HEK293 (cell line): ENCODE measurements at regions not wholly inside any gene's neighbourhood (a gene's known extent, or its start where the extent isn't known, plus 50 kb on each side); places are given as distances from the start of the nearest gene placed in this dataset.
"Not testable (repeated sequence)": the region's sequence is repeated elsewhere in the genome, so short reads cannot be mapped to it uniquely, and the experiment has no call there.

ENCODE experiments used
- CTCF ChIA-PET: fragments of 350-600 bp; formaldehyde crosslinking; extraction: SDS; loops from one replicate; lab custom pipeline; 2021; ENCODE audit warnings: antibody characterized with exemption; lab: Yijun Ruan, JAX
- POLR2A ChIA-PET: fragments of 300-600 bp; formaldehyde crosslinking; extraction: SDS; loops from one replicate; lab custom pipeline; 2020; ENCODE audit warnings: antibody characterized with exemption, inconsistent platforms; lab: Yijun Ruan, JAX
- H3K27ac ChIP-seq: fragments of 200-500 bp; sonication (Bioruptor generic); 2 replicates; pipeline ENCODE4 v1.5.1; 2014; ENCODE audit warnings: low read depth, low read length, control low read depth, inconsistent platforms; ENCODE audit errors: extremely low read depth
- H3K36me3 ChIP-seq, 2 experiments: fragments of 200-500 bp in 1 of 2; sonication (Bioruptor generic) in 1 of 2; 1 replicate in 1 of 2; 2 replicates in 1 of 2; pipeline ENCODE4 v1.5.1; 2014 to 2017; ENCODE audit warnings: inconsistent platforms in 2 of 2, low read length in 2 of 2; ENCODE audit not compliant: control insufficient read depth in 2 of 2, insufficient read depth in 1 of 2
- H3K4me1 ChIP-seq: fragments of 200-500 bp; sonication (Bioruptor generic); 2 replicates; pipeline ENCODE4 v1.5.1; 2014; ENCODE audit warnings: mild to moderate bottlenecking, low read length, inconsistent platforms; ENCODE audit not compliant: control insufficient read depth, insufficient read depth
- H3K4me3 ChIP-seq: 2 replicates; pipeline ENCODE4 v1.5.1; 2011; ENCODE audit warnings: low read depth, mild to moderate bottlenecking, control low read depth, low read length, moderate library complexity
- H3K9me3 ChIP-seq: fragments of 200-500 bp; sonication (Bioruptor generic); 2 replicates; pipeline ENCODE4 v1.5.1; 2014; ENCODE audit warnings: low read depth, low read length, inconsistent platforms; ENCODE audit not compliant: control insufficient read depth, insufficient read depth
- BCL11A ChIP-seq: fragments of 450-650 bp; formaldehyde crosslinking; IDR thresholded peaks from 2 replicates; pipeline ENCODE4 v1.5.1; 2016; ENCODE audit warnings: low read depth, missing biosample characterization, missing genetic modification characterization
- GLIS2 ChIP-seq: fragments of 450-650 bp; formaldehyde crosslinking; IDR thresholded peaks from 2 replicates; pipeline ENCODE4 v1.5.1; 2016; ENCODE audit warnings: missing biosample characterization, missing genetic modification characterization
- OSR2 ChIP-seq: fragments of 450-650 bp; formaldehyde crosslinking; IDR thresholded peaks from 2 replicates; pipeline ENCODE4 v1.5.1; 2016; ENCODE audit warnings: missing biosample characterization, missing genetic modification characterization
- SP2 ChIP-seq: fragments of 450-650 bp; formaldehyde crosslinking; IDR thresholded peaks from 2 replicates; pipeline ENCODE4 v1.5.1; 2016; ENCODE audit warnings: missing biosample characterization, missing genetic modification characterization
- SP3 ChIP-seq: fragments of 450-650 bp; formaldehyde crosslinking; IDR thresholded peaks from 2 replicates; pipeline ENCODE4 v1.5.1; 2016; ENCODE audit warnings: missing biosample characterization, missing genetic modification characterization
- ZBTB20 ChIP-seq: fragments of 450-650 bp; formaldehyde crosslinking; IDR thresholded peaks from 2 replicates; pipeline ENCODE4 v1.5.1; 2016; ENCODE audit warnings: missing biosample characterization, missing genetic modification characterization
- ZEB2 ChIP-seq: fragments of 450-650 bp; formaldehyde crosslinking; IDR thresholded peaks from 2 replicates; pipeline ENCODE4 v1.5.1; 2016; ENCODE audit warnings: missing biosample characterization, missing genetic modification characterization
- ZNF140 ChIP-seq: fragments of 450-650 bp; formaldehyde crosslinking; IDR thresholded peaks from 2 replicates; pipeline ENCODE4 v1.5.1; 2016; ENCODE audit warnings: missing biosample characterization, missing genetic modification characterization
- ZNF157 ChIP-seq: fragments of 450-650 bp; formaldehyde crosslinking; IDR thresholded peaks from 2 replicates; pipeline ENCODE4 v1.5.1; 2016; ENCODE audit warnings: missing biosample characterization, missing genetic modification characterization
- ZNF335 ChIP-seq: fragments of 450-650 bp; formaldehyde crosslinking; conservative IDR thresholded peaks from 2 replicates; pipeline ENCODE4 v1.5.1; 2016; ENCODE audit warnings: missing biosample characterization, missing genetic modification characterization
- ZNF391 ChIP-seq: fragments of 450-650 bp; formaldehyde crosslinking; IDR thresholded peaks from 2 replicates; pipeline ENCODE4 v1.5.1; 2016; ENCODE audit warnings: low read depth, missing biosample characterization, missing genetic modification characterization, borderline replicate concordance
- ZNF521 ChIP-seq: fragments of 450-650 bp; formaldehyde crosslinking; IDR thresholded peaks from 2 replicates; pipeline ENCODE4 v1.5.1; 2017; ENCODE audit warnings: missing biosample characterization, mild to moderate bottlenecking, missing genetic modification characterization
- ZNF530 ChIP-seq: fragments of 450-650 bp; formaldehyde crosslinking; IDR thresholded peaks from 2 replicates; pipeline ENCODE4 v1.5.1; 2016; ENCODE audit warnings: low read depth, missing biosample characterization, missing genetic modification characterization
- ZNF624 ChIP-seq: fragments of 450-650 bp; formaldehyde crosslinking; IDR thresholded peaks from 2 replicates; pipeline ENCODE4 v1.5.1; 2017; ENCODE audit warnings: missing biosample characterization, missing genetic modification characterization
- ZNF629 ChIP-seq: fragments of 450-650 bp; formaldehyde crosslinking; IDR thresholded peaks from 2 replicates; pipeline ENCODE4 v1.5.1; 2017; ENCODE audit warnings: missing biosample characterization, missing genetic modification characterization
- ZNF768 ChIP-seq: fragments of 450-650 bp; formaldehyde crosslinking; IDR thresholded peaks from 2 replicates; pipeline ENCODE4 v1.5.1; 2018; ENCODE audit warnings: missing biosample characterization, mild to moderate bottlenecking, missing genetic modification characterization
- TF ChIP-seq, protein P1 (sequence below): fragments of 450-650 bp; formaldehyde crosslinking; IDR thresholded peaks from 2 replicates; pipeline ENCODE4 v1.5.1; 2016; ENCODE audit warnings: missing biosample characterization, missing genetic modification characterization, borderline replicate concordance
- TF ChIP-seq, protein P2 (sequence below): fragments of 450-650 bp; formaldehyde crosslinking; IDR thresholded peaks from 2 replicates; pipeline ENCODE4 v1.5.1; 2017; ENCODE audit warnings: missing biosample characterization, mild to moderate bottlenecking, missing genetic modification characterization, moderate library complexity
- TF ChIP-seq, protein P3 (sequence below): fragments of 450-650 bp; formaldehyde crosslinking; IDR thresholded peaks from 2 replicates; pipeline ENCODE4 v1.5.0; 2017; ENCODE audit warnings: missing biosample characterization, missing genetic modification characterization, borderline replicate concordance

DNA sequence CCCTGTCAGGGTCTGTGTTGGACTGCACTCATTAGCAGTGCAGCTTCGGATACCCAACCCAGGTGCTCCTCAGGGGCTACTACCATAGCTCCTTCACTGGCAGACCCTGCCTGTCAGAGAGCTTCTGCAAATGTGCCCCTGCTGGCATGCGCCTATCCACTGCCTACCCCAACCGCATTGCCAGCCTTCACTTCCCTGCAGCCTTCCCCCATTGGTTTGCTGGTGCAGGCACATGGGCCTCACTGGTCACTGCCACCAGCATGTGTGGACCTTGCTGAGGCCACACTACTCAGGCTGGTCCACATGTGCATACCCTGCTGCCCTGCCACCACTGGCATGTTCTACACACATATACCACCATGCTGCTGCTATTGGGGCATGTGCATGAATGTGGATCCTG is 72.5 kb upstream of the MAGEH1 start:
- CTCF ChIA-PET = interaction anchor here (0.5 kb wide), 1 partner anchor 76 kb away, joined by 4 read pairs; no protein-coding TSS in a partner anchor
- TF ChIP-seq ZNF391 (tag by site-specific recombination) (no peak), BCL11A (tag by site-specific recombination) (no peak), ZNF157 (no peak), ZNF335 (no peak), ZNF140 (tag by site-specific recombination) (no peak), ZNF629 (tag by site-specific recombination) (no peak), ZBTB20 (tag by site-specific recombination) (no peak), SP3 (tag by site-specific recombination) (no peak), ZNF521 (no peak)
- TF ChIP-seq, protein P1, sequence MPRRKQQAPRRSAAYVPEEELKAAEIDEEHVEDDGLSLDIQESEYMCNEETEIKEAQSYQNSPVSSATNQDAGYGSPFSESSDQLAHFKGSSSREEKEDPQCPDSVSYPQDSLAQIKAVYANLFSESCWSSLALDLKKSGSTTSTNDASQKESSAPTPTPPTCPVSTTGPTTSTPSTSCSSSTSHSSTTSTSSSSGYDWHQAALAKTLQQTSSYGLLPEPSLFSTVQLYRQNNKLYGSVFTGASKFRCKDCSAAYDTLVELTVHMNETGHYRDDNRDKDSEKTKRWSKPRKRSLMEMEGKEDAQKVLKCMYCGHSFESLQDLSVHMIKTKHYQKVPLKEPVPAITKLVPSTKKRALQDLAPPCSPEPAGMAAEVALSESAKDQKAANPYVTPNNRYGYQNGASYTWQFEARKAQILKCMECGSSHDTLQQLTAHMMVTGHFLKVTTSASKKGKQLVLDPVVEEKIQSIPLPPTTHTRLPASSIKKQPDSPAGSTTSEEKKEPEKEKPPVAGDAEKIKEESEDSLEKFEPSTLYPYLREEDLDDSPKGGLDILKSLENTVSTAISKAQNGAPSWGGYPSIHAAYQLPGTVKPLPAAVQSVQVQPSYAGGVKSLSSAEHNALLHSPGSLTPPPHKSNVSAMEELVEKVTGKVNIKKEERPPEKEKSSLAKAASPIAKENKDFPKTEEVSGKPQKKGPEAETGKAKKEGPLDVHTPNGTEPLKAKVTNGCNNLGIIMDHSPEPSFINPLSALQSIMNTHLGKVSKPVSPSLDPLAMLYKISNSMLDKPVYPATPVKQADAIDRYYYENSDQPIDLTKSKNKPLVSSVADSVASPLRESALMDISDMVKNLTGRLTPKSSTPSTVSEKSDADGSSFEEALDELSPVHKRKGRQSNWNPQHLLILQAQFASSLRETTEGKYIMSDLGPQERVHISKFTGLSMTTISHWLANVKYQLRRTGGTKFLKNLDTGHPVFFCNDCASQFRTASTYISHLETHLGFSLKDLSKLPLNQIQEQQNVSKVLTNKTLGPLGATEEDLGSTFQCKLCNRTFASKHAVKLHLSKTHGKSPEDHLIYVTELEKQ = no peak
- TF ChIP-seq, protein P2, sequence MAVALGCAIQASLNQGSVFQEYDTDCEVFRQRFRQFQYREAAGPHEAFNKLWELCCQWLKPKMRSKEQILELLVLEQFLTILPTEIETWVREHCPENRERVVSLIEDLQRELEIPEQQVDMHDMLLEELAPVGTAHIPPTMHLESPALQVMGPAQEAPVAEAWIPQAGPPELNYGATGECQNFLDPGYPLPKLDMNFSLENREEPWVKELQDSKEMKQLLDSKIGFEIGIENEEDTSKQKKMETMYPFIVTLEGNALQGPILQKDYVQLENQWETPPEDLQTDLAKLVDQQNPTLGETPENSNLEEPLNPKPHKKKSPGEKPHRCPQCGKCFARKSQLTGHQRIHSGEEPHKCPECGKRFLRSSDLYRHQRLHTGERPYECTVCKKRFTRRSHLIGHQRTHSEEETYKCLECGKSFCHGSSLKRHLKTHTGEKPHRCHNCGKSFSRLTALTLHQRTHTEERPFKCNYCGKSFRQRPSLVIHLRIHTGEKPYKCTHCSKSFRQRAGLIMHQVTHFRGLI (tag by site-specific recombination) = no peak
- no peaks in the 10 kb centered on the region for H3K36me3 ChIP-seq
- H3K4me1 ChIP-seq = no peaks in the 10 kb centered on the region
- H3K27ac ChIP-seq = no peak overlapping the region
- H3K9me3 ChIP-seq = no peaks in the 10 kb centered on the region; the same call in 1 of the 2 replicates
- H3K4me3 ChIP-seq = no peak overlapping the region
- POLR2A ChIA-PET = no interaction called here

DNA sequence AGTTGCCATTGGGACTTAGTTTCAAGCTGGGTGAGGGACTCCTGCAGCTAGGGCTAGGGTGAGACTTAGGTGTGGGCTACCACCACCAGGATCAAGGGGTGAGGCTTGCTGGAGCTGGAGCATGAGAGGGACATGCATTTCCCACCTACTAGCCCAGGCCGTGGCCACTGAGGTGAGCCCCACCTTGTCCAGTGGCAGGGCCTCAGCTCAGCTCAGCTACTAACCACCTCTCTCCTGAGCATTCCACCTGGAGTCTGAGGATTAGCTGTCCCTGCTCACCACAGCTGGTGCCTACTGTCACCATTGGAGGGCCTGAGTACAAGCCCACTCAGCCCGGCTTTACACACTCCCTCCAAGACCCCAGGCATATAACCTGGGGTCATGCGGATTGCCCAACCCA is 62.6 kb upstream of the MAGEH1 start:
- no peaks in the 10 kb centered on the region for H3K4me1 ChIP-seq
- POLR2A ChIA-PET = no interaction called here
- no peak overlapping the region for H3K27ac ChIP-seq
- no peaks in the 10 kb centered on the region for H3K36me3 ChIP-seq
- TF ChIP-seq ZEB2 (tag by site-specific recombination) = no peak
- no peak for TF ChIP-seq GLIS2 (tag by site-specific recombination)
- TF ChIP-seq, protein P3, sequence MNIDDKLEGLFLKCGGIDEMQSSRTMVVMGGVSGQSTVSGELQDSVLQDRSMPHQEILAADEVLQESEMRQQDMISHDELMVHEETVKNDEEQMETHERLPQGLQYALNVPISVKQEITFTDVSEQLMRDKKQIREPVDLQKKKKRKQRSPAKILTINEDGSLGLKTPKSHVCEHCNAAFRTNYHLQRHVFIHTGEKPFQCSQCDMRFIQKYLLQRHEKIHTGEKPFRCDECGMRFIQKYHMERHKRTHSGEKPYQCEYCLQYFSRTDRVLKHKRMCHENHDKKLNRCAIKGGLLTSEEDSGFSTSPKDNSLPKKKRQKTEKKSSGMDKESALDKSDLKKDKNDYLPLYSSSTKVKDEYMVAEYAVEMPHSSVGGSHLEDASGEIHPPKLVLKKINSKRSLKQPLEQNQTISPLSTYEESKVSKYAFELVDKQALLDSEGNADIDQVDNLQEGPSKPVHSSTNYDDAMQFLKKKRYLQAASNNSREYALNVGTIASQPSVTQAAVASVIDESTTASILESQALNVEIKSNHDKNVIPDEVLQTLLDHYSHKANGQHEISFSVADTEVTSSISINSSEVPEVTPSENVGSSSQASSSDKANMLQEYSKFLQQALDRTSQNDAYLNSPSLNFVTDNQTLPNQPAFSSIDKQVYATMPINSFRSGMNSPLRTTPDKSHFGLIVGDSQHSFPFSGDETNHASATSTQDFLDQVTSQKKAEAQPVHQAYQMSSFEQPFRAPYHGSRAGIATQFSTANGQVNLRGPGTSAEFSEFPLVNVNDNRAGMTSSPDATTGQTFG (tag by site-specific recombination) = no peak
- no peak for TF ChIP-seq SP2 (tag by site-specific recombination)
- TF ChIP-seq OSR2 (tag by site-specific recombination) = no peak
- no peak for TF ChIP-seq ZNF768 (tag by site-specific recombination)
- no peak for TF ChIP-seq ZNF530 (tag by site-specific recombination)
- TF ChIP-seq ZNF624 = no peak
- CTCF ChIA-PET = no interaction called here
- no peaks in the 10 kb centered on the region for H3K9me3 ChIP-seq
- H3K4me3 ChIP-seq = no peak overlapping the region

DNA sequence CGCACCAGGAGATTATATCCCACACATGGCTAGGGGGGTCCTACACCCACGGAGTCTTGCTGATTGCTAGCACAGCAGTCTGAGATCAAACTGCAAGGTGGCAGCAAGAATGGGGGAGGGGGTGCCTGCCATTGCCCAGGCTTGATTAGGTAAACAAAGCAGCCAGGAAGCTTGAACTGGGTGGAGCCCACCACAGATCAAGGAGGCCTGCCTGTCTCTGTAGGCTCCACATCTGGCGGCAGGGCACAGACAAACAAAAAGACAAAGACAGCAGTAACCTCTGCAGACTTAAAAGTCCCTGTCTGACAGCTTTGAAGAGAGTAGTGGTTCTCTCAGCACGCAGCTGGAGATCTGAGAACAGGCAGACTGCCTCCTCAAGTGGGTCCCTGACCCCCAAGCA is 55.1 kb upstream of the MAGEH1 start:
- H3K27ac ChIP-seq, H3K4me1 ChIP-seq, POLR2A ChIA-PET, H3K9me3 ChIP-seq, H3K4me3 ChIP-seq, H3K36me3 ChIP-seq, CTCF ChIA-PET: not testable (repeated sequence)
